WERI-Rb-1 (cell line): ENCODE measurements at regions not wholly inside any gene's neighbourhood (a gene's known extent, or its start where the extent isn't known, plus 50 kb on each side); places are given as distances from the start of the nearest gene placed in this dataset.

ENCODE experiments used
- DNase-seq: peaks from one replicate; pipeline ENCODE4 v3.0.0-alpha.2; 2020
- H3K27ac ChIP-seq: fragments of 250-450 bp; sonication (Bioruptor Pico); 2 replicates; pipeline ENCODE4 v1.5.1; 2020; ENCODE audit warnings: mild to moderate bottlenecking, moderate library complexity
- H3K27me3 ChIP-seq: fragments of 250-450 bp; sonication (Bioruptor Pico); 2 replicates; pipeline ENCODE4 v1.5.1; 2021; ENCODE audit warnings: mild to moderate bottlenecking, low read depth, moderate library complexity; ENCODE audit not compliant: insufficient read depth, severe bottlenecking
- H3K36me3 ChIP-seq: fragments of 250-450 bp; sonication (Bioruptor Pico); 2 replicates; pipeline ENCODE4 v1.5.1; 2020; ENCODE audit warnings: mild to moderate bottlenecking, moderate library complexity
- H3K4me3 ChIP-seq: 2 replicates; pipeline ENCODE4 v1.5.1; 2011; ENCODE audit warnings: low read depth, mild to moderate bottlenecking, control low read depth, low read length
- H3K9me3 ChIP-seq: fragments of 250-450 bp; sonication (Bioruptor Pico); 2 replicates; pipeline ENCODE4 v1.5.1; 2021; ENCODE audit warnings: mild to moderate bottlenecking, moderate library complexity; ENCODE audit not compliant: severe bottlenecking
- CTCF ChIP-seq: IDR thresholded peaks from 2 replicates; pipeline ENCODE4 v1.5.1; 2011; ENCODE audit warnings: low read depth, mild to moderate bottlenecking, control low read depth, inconsistent platforms, low read length

GRCh38 chr14:87630846-87631245, 362.1 kb downstream of the GALC start:
- DNase-seq: peak; percentile 57
- H3K9me3 ChIP-seq: no peaks in the 10 kb centered on the region
- H3K27me3 ChIP-seq: no peaks in the 10 kb centered on the region
- no peaks in the 10 kb centered on the region for H3K36me3 ChIP-seq
- no peak overlapping the region; the same call in 1 of the 2 replicates for H3K4me3 ChIP-seq
- no peak for TF ChIP-seq CTCF
- peak overlapping the region; percentile 61 for H3K27ac ChIP-seq

DNA sequence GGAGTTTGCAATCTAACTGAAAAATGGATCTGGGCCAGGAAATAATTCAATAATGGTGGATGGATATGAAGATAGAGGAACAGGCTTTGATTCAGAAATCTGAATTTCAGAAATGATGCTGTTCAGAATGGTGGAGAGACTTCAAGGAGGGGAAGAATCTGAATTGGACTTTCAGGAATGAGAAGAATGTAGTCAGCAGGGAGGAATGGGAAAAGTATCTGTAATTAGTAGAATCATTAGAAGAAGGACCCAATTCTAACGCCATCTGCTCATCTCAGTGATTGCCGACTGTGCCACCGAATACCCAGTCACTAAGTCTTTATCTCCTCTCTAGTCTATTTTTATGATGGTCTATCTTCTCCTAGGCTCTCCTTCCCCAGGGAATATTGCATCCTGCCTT, 363.2 kb downstream of the GALC start:
- H3K27ac ChIP-seq: peak overlapping the region; percentile 61; the same call in 1 of the 2 replicates
- H3K4me3 ChIP-seq: no peak overlapping the region
- TF ChIP-seq CTCF: no peak
- H3K9me3 ChIP-seq: no peaks in the 10 kb centered on the region
- no peak for DNase-seq
- H3K27me3 ChIP-seq: no peaks in the 10 kb centered on the region
- no peaks in the 10 kb centered on the region for H3K36me3 ChIP-seq

- no peak for DNase-seq
- no peak overlapping the region for H3K4me3 ChIP-seq
Measured at GRCh38 chr14:87628780-87629179, 364.2 kb downstream of the GALC start.

DNA sequence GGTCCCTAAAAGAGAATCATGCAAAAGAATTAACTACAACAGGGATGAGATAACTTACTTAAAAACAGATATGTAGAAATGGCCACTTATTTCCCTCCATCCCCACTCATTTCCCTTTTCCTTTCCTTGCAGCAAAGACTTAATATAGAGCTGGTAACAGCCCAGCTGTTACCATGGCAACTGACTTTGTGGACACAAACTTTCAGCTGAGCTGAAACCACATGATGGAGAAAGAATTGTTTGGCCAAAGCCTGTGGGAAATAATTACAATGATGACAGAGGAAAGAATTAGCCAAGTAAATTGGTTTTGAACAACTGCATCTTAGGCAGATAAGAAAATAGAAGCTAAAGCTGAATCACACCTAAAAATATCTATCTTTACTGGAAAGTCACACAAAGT, 364.9 kb downstream of the GALC start:
- H3K27ac ChIP-seq: no peak overlapping the region

More at GRCh38 chr14:87628780-87629179, 364.2 kb downstream of the GALC start:
- Histone ChIP-seq H3K36me3 (no peaks in the 10 kb centered on the region), H3K9me3 (no peaks in the 10 kb centered on the region), H3K27ac (no peak overlapping the region), H3K27me3 (no peaks in the 10 kb centered on the region)
- no peak for TF ChIP-seq CTCF

GRCh38 chr14:87626266-87626665, 366.7 kb downstream of the GALC start:
- Histone ChIP-seq H3K4me3 (no peak overlapping the region), H3K27ac (no peak overlapping the region), H3K9me3 (peaks cover 7% of the 10 kb centered on the region), H3K27me3 (no peaks in the 10 kb centered on the region), H3K36me3 (no peaks in the 10 kb centered on the region)
- DNase-seq: no peak
- no peak for TF ChIP-seq CTCF

More for the DNA sequence above, 364.9 kb downstream of the GALC start:
- H3K9me3 ChIP-seq: no peaks in the 10 kb centered on the region
- H3K27me3 ChIP-seq: no peaks in the 10 kb centered on the region
- H3K4me3 ChIP-seq: no peak overlapping the region
- no peaks in the 10 kb centered on the region for H3K36me3 ChIP-seq
- TF ChIP-seq CTCF: no peak
- DNase-seq: no peak

DNA sequence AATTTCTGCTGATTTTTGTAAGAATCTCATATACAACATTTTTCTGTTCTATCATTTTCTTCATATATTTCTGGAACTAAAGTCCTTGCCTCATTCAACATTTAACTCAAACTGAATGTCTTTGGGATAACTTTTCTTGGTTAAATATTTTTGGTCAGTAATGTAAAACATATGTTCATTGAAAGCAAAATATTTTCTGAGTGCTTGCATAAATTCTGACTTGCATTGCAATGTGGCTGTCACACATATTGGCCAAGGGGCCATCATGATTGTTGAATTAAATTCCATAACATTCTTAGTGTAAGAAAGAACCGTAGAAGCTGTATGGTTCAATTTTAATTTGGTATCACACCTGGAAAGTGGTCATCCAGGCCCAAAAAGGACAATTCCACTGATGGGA, 369.4 kb downstream of the GALC start:
- H3K27me3 ChIP-seq: no peaks in the 10 kb centered on the region
- H3K36me3 ChIP-seq: no peaks in the 10 kb centered on the region
- TF ChIP-seq CTCF: no peak
- DNase-seq: no peak
- H3K27ac ChIP-seq: no peak overlapping the region
- no peak overlapping the region for H3K4me3 ChIP-seq
- peaks cover 12% of the 10 kb centered on the region for H3K9me3 ChIP-seq
